Stimulated activated CD4-positive, alpha-beta T cell treated with anti-CD3 and anti-CD28 coated beads, Interleukin-15, amount 100 ng/mL, for 24 hours (primary cell): ENCODE measurements at regions not wholly inside any gene's neighbourhood (a gene's known extent, or its start where the extent isn't known, plus 50 kb on each side); places are given as distances from the start of the nearest gene placed in this dataset.

Experiments used
- DNase-seq: peaks from one replicate; pipeline ENCODE4 v3.0.0-alpha.2; 2020

DNA sequence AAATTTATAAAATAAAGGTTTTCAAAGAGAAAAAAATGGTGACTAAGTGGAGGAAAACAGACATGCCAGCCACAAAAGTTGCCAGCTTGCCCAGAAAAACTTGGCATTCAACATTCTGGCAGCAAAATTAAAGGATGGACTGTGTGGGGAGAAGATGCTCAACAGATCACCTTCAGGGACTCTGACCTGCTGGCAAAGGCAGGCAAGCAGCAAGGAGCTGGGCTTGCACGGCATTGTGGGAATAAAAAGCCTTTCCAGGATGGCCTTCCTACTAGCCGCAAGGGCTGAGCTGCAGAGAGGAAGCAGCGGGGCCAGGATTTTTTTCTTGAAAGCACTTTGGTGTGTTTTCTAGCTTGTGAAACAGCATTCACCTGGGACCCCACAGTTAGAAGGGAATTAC lies 101.9 kb upstream of the CACNA2D3 start:
- no peak for DNase-seq

DNA sequence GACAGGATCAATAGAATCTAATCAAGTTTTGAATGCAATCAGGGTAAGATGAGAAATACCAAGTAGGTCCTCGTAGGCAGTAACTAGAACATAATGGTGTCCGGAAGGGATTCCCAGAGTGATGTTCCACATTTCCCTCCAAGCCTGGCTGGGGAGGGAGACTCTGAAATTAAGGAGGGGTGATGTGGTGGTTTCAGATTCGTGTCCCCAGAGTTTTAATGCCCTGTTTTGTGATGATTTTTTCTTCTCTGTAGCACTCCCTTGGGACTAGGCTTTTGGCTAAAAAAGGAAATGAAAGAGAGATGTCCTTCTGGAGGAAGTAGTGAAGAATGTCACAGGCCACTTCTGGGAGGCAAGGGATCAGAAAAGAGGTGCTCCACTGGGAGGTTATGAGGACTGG lies 108.3 kb upstream of the CACNA2D3 start:
- DNase-seq: no peak

GRCh38 chr3:54008744-54009143 lies 113.6 kb upstream of the CACNA2D3 start:
- DNase-seq: no peak

GRCh38 chr3:54008099-54008498 lies 114.3 kb upstream of the CACNA2D3 start:
- no peak for DNase-seq

DNA sequence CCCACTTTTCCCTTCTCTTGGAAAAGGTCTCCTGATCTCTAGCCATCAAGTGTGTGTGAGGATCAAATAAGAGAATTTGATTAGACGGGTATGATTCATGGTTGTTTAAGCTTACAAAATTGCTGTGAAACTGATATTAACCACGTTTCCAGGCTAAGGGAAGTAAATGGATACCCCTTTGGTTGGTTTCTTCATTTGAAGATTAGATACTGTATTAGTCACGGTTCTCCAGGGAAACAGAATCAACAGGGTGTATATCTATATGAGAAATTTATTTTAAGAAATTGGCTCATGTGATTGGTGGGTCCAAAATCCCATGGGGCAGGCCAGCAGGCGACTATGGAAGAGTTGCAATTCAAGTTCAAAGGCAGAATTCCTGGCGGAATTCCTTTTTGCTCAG lies 112.7 kb upstream of the SELENOK start:
- DNase-seq: no peak

DNA sequence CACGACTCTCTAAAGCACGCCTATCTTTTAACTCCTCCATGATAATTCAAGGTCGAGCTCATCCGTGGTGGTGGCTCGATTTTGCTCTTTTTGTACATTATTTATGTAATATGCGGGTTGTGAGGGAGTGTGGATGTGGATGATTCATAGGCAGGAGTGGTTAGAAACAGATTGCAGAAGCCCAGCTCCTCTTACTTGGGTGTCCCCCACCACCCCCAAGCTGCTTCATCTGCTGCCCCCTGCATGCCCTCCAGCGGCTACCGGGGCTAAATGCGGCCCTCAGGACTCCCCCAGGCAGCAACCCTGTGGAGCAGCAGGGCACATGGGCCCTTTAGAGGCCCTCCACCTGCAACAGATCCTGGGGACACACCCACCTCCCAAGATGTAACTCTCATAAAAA lies 111.5 kb upstream of the SELENOK start:
- DNase-seq: no peak

- no peak for DNase-seq
These were observed 108.1 kb upstream of the SELENOK start for GRCh38 chr3:53999725-54000124.

DNA sequence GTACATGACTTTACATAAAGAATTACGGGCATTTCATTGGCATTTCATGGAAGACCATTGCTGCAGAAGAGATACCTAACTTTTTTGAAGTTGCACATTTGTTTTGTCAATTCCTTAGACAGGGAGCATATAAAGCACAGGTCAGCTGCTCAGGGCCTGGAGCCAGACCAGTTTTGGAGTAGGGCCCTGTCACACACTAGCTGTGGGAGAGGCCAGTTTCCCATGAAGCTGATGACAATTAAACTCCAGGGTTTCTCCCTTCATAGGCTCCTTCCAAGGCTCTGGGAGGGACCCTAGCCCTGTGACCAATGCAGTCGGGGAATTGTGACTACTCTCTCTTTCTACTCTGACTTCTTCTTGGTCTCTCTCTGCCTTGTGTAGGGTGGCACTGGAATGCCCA lies 107.3 kb upstream of the SELENOK start:
- DNase-seq: no peak

DNA sequence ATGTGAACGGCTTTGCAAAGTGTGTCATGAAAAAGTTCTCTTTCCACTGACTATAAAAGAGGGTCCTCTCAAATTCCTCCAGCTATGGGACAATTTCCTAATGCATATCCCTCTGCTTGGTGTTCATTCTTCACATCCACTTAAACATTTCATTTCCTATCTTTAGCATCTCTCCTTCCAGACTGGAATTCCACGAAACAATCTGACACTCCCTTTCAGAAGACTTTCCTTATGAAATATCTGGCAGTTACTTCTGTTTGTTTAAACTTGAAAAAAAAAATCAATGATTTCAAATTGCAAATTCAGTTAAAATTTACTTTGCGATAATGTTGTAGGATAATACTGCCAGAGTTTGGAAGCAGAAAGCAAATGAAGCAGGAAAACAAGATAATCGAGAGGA lies 105.8 kb upstream of the SELENOK start:
- DNase-seq: no peak

- no peak for DNase-seq
These were observed 104.6 kb upstream of the SELENOK start for GRCh38 chr3:53996141-53996874.

DNA sequence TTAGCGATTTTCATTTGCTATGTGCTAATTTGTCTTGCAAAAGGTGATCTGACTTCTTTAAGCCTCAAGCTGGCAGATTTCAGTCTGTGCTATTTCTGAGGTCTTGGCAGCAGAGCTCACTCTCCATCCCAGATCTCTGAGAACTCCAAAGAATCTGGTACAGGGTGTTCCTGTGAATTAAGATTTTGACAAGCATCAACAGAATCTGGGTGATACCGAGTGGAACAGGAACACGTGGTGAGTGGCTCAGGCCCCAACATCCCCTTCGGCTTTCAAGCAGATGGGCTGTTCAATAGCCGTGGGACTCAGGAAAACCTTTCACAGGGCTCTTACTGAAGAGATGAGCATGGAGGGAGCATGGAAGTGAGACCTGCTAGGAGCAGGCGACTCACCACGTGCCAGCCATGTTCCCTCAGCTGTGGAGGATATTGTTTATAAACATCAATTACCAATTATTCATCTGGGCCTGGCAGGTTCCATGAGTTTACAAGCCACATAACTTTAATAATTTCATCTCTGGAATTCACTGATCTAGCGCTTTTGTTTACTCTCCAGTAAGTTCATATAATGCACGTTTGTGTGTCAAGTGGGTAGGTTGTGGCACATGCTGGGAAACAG lies 103.4 kb upstream of the SELENOK start:
- DNase-seq: no peak

DNA sequence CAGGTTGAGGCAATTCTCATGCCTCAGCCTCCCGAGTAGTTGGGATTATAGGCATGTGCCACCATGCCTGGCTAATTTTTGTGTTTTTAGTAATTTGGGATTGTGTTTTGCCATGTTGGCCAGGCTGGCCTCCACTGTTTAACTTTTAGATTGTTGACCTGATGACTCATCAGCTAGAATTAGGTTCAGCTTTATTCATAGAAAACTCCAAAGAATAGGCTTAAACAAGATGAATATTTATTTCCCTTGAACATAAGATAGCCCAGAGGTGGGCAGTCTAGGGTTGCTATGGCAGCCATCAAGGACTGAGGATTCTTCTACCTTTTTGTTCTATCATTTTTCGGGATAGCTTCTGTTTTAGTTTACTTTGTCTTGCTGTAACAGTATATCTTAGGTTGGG lies 99.6 kb upstream of the SELENOK start:
- DNase-seq: no peak

- no peak for DNase-seq
These were observed 98.3 kb upstream of the SELENOK start for GRCh38 chr3:53989946-53990345.

GRCh38 chr3:53989451-53989850 lies 97.8 kb upstream of the SELENOK start:
- DNase-seq: no peak

DNA sequence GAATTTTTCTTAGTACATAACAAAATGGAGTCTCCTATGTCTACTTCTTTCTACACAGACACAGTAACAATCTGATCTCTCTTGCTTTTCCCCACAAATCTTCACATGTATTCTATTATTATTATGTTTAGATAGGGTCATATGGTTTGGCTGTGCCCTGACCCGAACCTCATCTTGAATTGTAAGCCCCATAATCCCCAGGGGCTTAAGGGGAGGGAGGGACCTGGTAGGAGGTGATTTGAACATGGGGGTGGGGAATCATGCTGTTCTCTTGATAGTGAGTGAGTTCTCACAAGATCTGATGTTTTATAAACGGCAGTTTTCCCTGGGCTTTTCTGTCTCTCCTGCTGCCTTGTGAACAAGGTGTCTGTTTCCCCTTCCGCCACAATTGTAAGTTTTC lies 86.7 kb upstream of the SELENOK start:
- DNase-seq: no peak

GRCh38 chr3:53975382-53975781 lies 83.7 kb upstream of the SELENOK start:
- no peak for DNase-seq

- no peak for DNase-seq
These were observed 82.7 kb upstream of the SELENOK start for GRCh38 chr3:53974324-53974723.

- DNase-seq: no peak
These were observed 82.2 kb upstream of the SELENOK start for GRCh38 chr3:53973905-53974304.

- no peak for DNase-seq
These were observed 79.0 kb upstream of the SELENOK start for GRCh38 chr3:53970661-53971060.

DNA sequence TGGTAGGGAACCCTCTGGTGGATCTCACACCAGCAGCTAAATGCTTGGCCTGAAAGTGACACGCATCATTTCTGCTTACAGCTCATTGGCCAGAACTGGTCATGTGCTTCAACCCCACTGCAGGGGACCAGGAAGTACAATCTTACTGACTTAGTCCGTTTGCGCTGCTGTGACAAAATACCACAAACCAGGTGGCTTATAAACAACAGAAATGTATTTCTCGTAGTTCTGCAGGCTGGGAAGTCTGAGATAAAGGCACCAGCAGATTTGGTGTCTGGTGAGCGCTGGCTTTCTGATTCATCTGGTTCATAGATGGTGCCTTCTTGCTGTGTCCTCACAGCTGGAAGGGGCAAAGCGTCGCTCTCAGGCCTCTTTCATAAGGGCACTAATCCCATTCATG lies 77.4 kb upstream of the SELENOK start:
- DNase-seq: no peak

GRCh38 chr3:53965291-53965690 lies 73.6 kb upstream of the SELENOK start:
- no peak for DNase-seq

DNA sequence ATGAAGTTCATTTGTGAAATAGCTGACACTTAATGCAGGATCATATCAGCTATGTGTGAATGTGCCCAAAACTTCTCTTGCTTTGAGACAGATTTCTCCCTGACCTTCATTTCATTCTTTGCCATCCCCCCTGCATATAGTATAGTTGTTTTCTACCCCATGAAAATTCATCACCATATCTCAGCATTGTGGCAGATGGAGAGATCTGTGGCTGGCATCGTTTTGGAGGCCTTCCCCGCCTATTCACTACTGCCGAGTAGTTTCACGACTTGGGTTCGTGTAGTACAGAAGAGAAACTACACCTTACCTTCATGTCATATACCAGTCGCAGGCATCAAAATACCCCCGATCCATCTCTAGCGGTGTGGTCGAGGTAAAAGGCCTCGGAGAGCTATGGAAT lies 66.2 kb upstream of the SELENOK start:
- no peak for DNase-seq

DNA sequence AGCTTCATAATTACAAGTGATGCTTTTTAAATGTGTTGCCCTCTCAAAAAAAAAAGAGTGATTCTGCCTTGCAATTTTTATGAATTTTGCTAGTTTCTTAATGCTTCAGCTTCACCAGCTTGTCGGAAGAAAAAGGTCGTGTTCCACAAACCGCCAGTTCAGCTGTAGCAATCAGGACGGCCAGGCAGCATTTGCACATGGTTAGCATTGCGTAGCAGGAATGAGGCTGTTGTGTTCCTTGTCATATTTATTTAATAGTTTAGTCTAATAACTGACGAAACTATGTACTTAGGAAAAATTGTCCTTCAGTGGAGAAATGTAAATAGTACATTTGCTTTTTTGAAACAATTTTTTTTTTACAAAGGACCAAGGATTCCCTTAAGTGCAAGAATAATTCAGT lies 64.9 kb upstream of the SELENOK start:
- no peak for DNase-seq

DNA sequence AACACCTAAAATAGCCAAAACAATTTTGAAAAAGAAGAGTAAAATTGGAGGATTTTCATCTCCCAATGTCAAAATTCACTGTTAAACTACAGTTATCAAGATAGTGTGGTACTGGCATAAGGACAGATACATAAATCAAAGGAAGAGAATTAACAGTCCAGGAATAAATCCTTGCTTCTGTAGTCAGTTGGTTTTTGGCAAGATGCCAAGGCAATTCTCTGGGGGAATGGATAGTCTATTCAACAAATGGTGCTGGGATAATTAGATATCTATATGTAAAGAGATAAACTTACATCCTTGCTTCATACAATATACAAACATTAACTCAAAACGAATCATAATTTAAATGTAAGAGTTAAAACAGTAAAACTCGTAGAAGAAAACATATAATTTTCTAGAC lies 57.9 kb upstream of the SELENOK start:
- DNase-seq: no peak

DNA sequence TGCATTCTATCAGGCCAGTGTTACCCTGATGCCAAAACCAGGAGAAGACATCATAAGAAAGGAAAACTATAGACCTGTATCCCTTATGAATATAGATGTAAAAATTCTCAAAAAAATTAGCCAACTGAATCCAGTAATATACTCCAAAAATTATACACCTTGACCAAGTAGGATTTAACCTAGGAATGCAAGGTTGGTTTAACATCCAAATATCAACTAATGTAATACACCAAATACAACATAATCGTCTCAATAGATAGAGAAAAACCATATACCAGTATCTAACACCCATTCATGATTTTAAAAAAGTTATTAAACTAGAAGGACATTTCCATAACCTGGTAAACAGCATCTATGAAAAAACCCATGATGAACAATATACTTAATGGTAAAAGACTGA lies 56.5 kb upstream of the SELENOK start:
- DNase-seq: no peak
